Naive thymus-derived CD8-positive, alpha-beta T cell (primary cell): ENCODE measurements at regions not wholly inside any gene's neighbourhood (a gene's known extent, or its start where the extent isn't known, plus 50 kb on each side); places are given as distances from the start of the nearest gene placed in this dataset.

Source experiments
- ATAC-seq, 2 donors: fragments of 150-1000 bp; cut with Tn5 transposase in 1 of 2; sonication (Bioruptor Pico), chemical (Tn5 transposase) in 1 of 2; 1 replicate in 1 of 2; 2 replicates in 1 of 2; pipeline ENCODE4 v1.10.0; 2021; ENCODE audit warnings: mild to moderate bottlenecking in 2 of 2, moderate library complexity in 2 of 2
- POLR2A ChIA-PET: fragments of 350-600 bp; sonication (Branson Sonifier 250); formaldehyde crosslinking; loops from one replicate; lab custom pipeline; 2021; ENCODE audit warnings: antibody characterized with exemption; lab: Charles Lee
- DNase-seq, 10 donors: peaks; one replicate each; pipeline versions ENCODE4 v3.0.0 to v3.0.0-alpha.2; 2020 to 2022
- H3K27ac Mint-ChIP-seq, 10 donors: one replicate each; pipeline ENCODE4 v1.8.0; 2020 to 2022; ENCODE audit warnings: mild to moderate bottlenecking in 10 of 10, mixed read lengths in 10 of 10, moderate library complexity in 4 of 10, inconsistent platforms in 1 of 10
- H3K27me3 Mint-ChIP-seq, 5 donors: one replicate each; pipeline ENCODE4 v1.8.0; 2021 to 2022; ENCODE audit warnings: mixed read lengths in 5 of 5
- H3K36me3 Mint-ChIP-seq, 3 donors: one replicate each; pipeline ENCODE4 v1.8.0; 2020 to 2022; ENCODE audit warnings: mixed read lengths in 3 of 3, mild to moderate bottlenecking in 2 of 3, inconsistent platforms in 1 of 3
- H3K4me1 Mint-ChIP-seq, 4 donors: one replicate each; pipeline ENCODE4 v1.8.0; 2021 to 2022; ENCODE audit warnings: mixed read lengths in 4 of 4
- H3K4me3 Mint-ChIP-seq, 10 donors: one replicate each; pipeline ENCODE4 v1.8.0; 2020 to 2022; ENCODE audit warnings: mild to moderate bottlenecking in 10 of 10, mixed read lengths in 10 of 10, moderate library complexity in 6 of 10, inconsistent platforms in 1 of 10
- H3K9me3 Mint-ChIP-seq, 9 donors: one replicate each; pipeline ENCODE4 v1.8.0; 2020 to 2022; ENCODE audit warnings: mixed read lengths in 9 of 9, mild to moderate bottlenecking in 3 of 9, inconsistent platforms in 1 of 9, moderate library complexity in 1 of 9

GRCh38 chr5:44603496-44604272 is 205.1 kb upstream of the MRPS30 start:
- Mint-ChIP-seq H3K9me3 (peaks cover 0 to 27% (median 9%) of the 10 kb centered on the region in 9 donors), H3K27ac (no peak overlapping the region), H3K4me1 (no peaks in the 10 kb centered on the region), H3K36me3 (no peaks in the 10 kb centered on the region), H3K4me3 (no peak overlapping the region), H3K27me3 (no peaks in the 10 kb centered on the region)
- ATAC-seq (no peak), DNase-seq (no peak)
- POLR2A ChIA-PET = no interaction called here

DNA sequence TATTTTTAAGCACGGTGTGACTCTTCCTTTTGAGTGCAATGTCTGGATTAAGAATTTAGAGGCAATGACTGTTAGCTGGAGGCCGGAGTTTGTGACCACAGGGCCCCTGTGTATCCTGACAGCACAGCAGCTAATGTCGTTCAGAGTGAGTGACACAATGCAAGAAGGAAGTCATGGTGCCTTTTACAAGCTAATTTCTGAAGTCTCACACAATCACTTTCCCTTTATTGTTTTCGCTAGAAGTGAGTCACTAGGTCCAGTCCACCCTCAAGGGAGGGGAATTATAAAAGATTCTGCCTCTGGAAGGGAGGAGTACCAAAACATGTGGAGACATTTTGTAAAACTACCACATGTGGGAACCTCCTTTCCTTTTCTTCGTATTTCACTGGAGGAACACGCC is 185.5 kb upstream of the FGF10 start:
- no peak overlapping the region for H3K4me3 Mint-ChIP-seq
- DNase-seq = no peak
- peaks cover 0 to 2% (median 0%) of the 10 kb centered on the region in 3 donors for H3K36me3 Mint-ChIP-seq
- H3K27ac Mint-ChIP-seq = no peak overlapping the region
- H3K4me1 Mint-ChIP-seq = peaks cover 0 to 1% (median 0%) of the 10 kb centered on the region in 4 donors
- peaks cover 0 to 29% (median 12%) of the 10 kb centered on the region in 9 donors for H3K9me3 Mint-ChIP-seq
- no peaks in the 10 kb centered on the region for H3K27me3 Mint-ChIP-seq
- POLR2A ChIA-PET = no interaction called here
- ATAC-seq = no peak

GRCh38 chr5:44568519-44568918 is 179.3 kb upstream of the FGF10 start:
- Mint-ChIP-seq H3K27ac (no peak overlapping the region), H3K4me3 (no peak overlapping the region), H3K36me3 (no peaks in the 10 kb centered on the region), H3K4me1 (no peaks in the 10 kb centered on the region), H3K27me3 (peaks cover 0 to 1% (median 0%) of the 10 kb centered on the region in 5 donors), H3K9me3 (peaks cover 0 to 29% (median 6%) of the 10 kb centered on the region in 9 donors)
- no peak for DNase-seq
- POLR2A ChIA-PET = no interaction called here
- ATAC-seq = no peak

DNA sequence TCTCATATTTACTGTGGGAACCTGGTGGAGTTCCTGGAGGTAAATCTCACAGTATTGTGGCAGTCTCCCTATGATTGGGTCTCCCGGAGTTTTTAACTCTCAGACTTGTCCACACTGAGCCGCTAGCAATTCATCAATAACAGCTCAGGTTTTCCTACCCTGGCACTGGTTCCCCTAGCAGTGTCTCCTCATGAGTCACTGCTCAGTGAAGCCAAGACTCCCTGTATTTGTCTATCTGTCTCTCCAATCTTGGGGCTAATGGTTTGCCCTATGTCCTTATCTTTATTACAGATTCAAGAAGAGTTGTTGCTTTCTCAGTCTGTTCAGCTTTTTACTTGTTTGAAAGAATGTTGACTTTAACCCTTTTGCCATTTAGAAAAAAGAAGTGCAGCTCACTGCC is 176.7 kb upstream of the FGF10 start:
- ATAC-seq (no peak), DNase-seq (no peak)
- no peak overlapping the region for H3K27ac Mint-ChIP-seq
- no peaks in the 10 kb centered on the region for H3K36me3 Mint-ChIP-seq
- H3K9me3 Mint-ChIP-seq = peaks cover 0 to 19% (median 4%) of the 10 kb centered on the region in 9 donors
- H3K4me3 Mint-ChIP-seq = no peak overlapping the region
- POLR2A ChIA-PET = no interaction called here
- H3K4me1 Mint-ChIP-seq = no peaks in the 10 kb centered on the region
- peaks cover 0 to 1% (median 0%) of the 10 kb centered on the region in 5 donors for H3K27me3 Mint-ChIP-seq

DNA sequence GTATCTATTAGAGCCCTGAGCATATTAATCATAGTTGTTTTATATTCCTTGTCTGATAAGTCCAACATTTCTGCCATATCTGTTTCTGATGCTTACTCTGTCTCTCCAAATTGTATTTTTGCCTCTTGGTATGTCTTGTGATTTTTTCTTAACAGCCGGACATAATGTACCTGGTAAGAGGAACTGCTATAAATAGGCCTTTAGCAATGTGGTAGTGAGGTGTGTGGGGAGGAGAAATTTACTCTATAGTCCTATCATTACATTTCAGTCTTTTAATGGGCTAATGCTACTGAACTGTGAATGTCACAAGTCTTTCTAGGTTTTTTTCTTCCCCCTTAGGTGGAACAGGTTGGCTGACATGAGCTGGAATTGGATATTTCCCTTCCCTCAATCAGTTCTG is 176.1 kb upstream of the FGF10 start:
- ATAC-seq (no peak), DNase-seq (no peak)
- peaks cover 0 to 1% (median 0%) of the 10 kb centered on the region in 5 donors for H3K27me3 Mint-ChIP-seq
- H3K27ac Mint-ChIP-seq = no peak overlapping the region
- POLR2A ChIA-PET = no interaction called here
- H3K36me3 Mint-ChIP-seq = no peaks in the 10 kb centered on the region
- H3K9me3 Mint-ChIP-seq = peaks cover 0 to 19% (median 5%) of the 10 kb centered on the region in 9 donors
- H3K4me3 Mint-ChIP-seq = no peak overlapping the region
- no peaks in the 10 kb centered on the region for H3K4me1 Mint-ChIP-seq

- peaks cover 0 to 4% (median 0%) of the 10 kb centered on the region in 9 donors for H3K9me3 Mint-ChIP-seq
- no peak overlapping the region for H3K4me3 Mint-ChIP-seq
- DNase-seq (no peak), ATAC-seq (no peak)
- H3K27me3 Mint-ChIP-seq = no peaks in the 10 kb centered on the region
- POLR2A ChIA-PET = no interaction called here
- no peaks in the 10 kb centered on the region for H3K4me1 Mint-ChIP-seq
- no peak overlapping the region for H3K27ac Mint-ChIP-seq
- no peaks in the 10 kb centered on the region for H3K36me3 Mint-ChIP-seq
These were observed 157.1 kb upstream of the FGF10 start for GRCh38 chr5:44546286-44546685.

DNA sequence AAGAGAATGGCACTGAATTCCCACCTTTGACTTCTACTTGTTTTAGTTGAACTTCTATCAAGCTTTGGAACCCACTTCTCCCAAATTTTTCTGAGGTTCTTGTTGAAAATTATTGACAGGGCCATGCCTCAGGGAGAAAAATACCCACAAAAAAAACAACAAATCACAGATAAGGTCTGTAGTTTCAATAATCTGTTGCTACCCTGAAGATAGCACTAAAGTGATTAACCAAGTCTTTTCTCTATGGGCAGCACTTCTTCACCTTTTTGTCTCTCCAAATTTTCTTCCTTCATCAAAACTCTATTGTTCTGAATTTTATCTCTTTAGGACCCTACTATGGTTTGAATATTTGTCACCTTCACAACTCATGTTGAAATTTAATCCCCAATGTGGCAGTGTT is 154.3 kb upstream of the FGF10 start:
- no peaks in the 10 kb centered on the region for H3K4me1 Mint-ChIP-seq
- no peaks in the 10 kb centered on the region for H3K27me3 Mint-ChIP-seq
- no peak overlapping the region for H3K4me3 Mint-ChIP-seq
- POLR2A ChIA-PET = no interaction called here
- ATAC-seq (no peak), DNase-seq (no peak)
- H3K9me3 Mint-ChIP-seq = peaks cover 0 to 5% (median 0%) of the 10 kb centered on the region in 9 donors
- no peaks in the 10 kb centered on the region for H3K36me3 Mint-ChIP-seq
- H3K27ac Mint-ChIP-seq = no peak overlapping the region

- no peak for ATAC-seq
- Mint-ChIP-seq H3K4me3 (no peak overlapping the region), H3K9me3 (peaks cover 0 to 5% (median 0%) of the 10 kb centered on the region in 9 donors), H3K36me3 (no peaks in the 10 kb centered on the region), H3K4me1 (no peaks in the 10 kb centered on the region), H3K27ac (no peak overlapping the region), H3K27me3 (no peaks in the 10 kb centered on the region)
- POLR2A ChIA-PET = no interaction called here
- no peak for DNase-seq
These were observed 153.2 kb upstream of the FGF10 start for GRCh38 chr5:44542470-44542869.

DNA sequence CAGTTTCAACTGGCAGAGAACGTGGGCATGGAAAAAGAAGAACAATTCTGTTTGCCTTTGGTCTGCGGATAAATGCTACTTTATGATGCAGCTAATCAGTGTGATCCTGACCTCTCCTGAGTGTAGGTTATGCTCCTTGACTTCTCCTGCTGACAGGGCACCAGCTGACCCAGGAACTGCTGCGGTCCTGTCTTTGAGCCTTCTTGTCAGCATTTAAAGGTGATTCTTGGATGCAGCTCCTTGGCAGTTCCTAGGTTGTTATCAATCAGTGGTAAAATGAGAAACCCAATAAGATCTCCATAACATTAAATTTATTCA is 150.3 kb upstream of the FGF10 start:
- no peak for DNase-seq
- Mint-ChIP-seq H3K36me3 (no peaks in the 10 kb centered on the region), H3K4me1 (no peaks in the 10 kb centered on the region), H3K27me3 (no peaks in the 10 kb centered on the region), H3K27ac (no peak overlapping the region), H3K4me3 (no peak overlapping the region), H3K9me3 (peaks cover 0 to 4% (median 0%) of the 10 kb centered on the region in 9 donors)
- POLR2A ChIA-PET = no interaction called here
- no peak for ATAC-seq

DNA sequence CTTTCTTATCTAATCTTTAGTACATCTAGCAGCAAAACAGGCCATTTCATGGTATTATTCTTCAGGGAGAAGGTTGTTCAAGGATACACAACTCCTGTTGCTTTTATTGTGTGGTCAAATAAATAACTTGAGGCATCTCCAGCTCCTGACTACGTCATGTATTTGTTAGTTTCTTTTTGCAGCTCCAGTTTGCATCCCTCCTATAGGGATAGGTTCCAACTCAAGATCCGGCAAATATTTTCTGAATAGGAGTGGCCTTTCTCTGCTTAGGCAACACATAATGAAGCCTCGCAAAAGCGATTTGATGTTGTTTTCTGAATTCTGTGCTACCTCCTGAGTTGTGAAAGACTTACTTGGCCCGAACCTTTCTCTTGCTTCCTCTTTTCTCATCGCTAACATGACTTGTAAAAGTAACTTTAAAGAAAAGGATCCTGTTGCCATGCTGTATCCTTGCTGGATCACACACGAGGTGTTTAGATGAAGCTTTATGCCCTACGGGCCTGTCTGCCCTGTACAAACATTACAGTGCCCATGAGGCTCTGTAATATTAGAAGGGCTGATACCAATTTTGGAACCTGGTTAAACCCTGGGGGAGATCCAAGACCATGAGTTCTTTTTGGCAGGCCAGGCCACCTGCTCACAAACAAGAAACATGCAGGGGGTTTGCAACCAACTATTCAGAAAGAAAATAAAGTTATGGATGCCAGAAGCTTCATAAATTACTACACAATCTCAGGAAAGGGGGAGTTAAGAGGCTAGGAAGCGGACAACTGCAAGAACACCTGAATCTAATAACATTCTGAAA is 149.8 kb upstream of the FGF10 start:
- H3K36me3 Mint-ChIP-seq = no peaks in the 10 kb centered on the region
- DNase-seq (no peak), ATAC-seq (no peak)
- H3K27ac Mint-ChIP-seq = no peak overlapping the region
- H3K4me1 Mint-ChIP-seq = no peaks in the 10 kb centered on the region
- H3K27me3 Mint-ChIP-seq = no peaks in the 10 kb centered on the region
- POLR2A ChIA-PET = no interaction called here
- H3K9me3 Mint-ChIP-seq = peaks cover 0 to 4% (median 0%) of the 10 kb centered on the region in 9 donors
- H3K4me3 Mint-ChIP-seq = no peak overlapping the region

- Mint-ChIP-seq H3K27ac (no peak overlapping the region), H3K27me3 (no peaks in the 10 kb centered on the region), H3K36me3 (no peaks in the 10 kb centered on the region), H3K4me3 (no peak overlapping the region), H3K4me1 (no peaks in the 10 kb centered on the region), H3K9me3 (peaks cover 0 to 9% (median 1%) of the 10 kb centered on the region in 9 donors)
- ATAC-seq (no peak), DNase-seq (no peak)
- POLR2A ChIA-PET = no interaction called here
These were observed 147.5 kb upstream of the FGF10 start for GRCh38 chr5:44536650-44537260.

DNA sequence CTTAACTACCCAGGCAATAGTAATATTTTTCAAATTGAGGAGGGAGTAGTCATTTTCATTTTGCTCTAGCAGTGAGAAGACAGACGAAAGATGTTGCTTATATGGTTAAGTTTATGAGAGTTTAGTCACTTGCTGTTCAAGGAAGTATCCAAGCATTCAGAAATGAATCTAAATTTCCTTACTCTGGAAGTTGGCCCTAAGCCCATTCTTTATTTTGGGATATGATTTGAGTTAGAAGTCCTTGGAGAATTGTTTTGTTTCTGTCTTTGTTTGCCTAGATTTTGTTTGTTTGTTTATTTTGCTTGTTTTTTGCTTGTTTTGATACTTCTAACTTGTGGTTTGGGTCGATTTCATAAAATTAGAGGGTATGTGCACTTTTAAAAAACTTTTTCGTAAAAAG is 146.4 kb upstream of the FGF10 start:
- H3K4me1 Mint-ChIP-seq = no peaks in the 10 kb centered on the region
- POLR2A ChIA-PET = no interaction called here
- DNase-seq = no peak
- peaks cover 0 to 19% (median 2%) of the 10 kb centered on the region in 9 donors for H3K9me3 Mint-ChIP-seq
- H3K4me3 Mint-ChIP-seq = no peak overlapping the region
- no peak for ATAC-seq
- H3K27me3 Mint-ChIP-seq = no peaks in the 10 kb centered on the region
- H3K27ac Mint-ChIP-seq = no peak overlapping the region
- no peaks in the 10 kb centered on the region for H3K36me3 Mint-ChIP-seq

- no peaks in the 10 kb centered on the region for H3K27me3 Mint-ChIP-seq
- no peak for DNase-seq
- peaks cover 0 to 24% (median 2%) of the 10 kb centered on the region in 9 donors for H3K9me3 Mint-ChIP-seq
- no peak overlapping the region for H3K27ac Mint-ChIP-seq
- no peaks in the 10 kb centered on the region for H3K4me1 Mint-ChIP-seq
- POLR2A ChIA-PET = no interaction called here
- no peaks in the 10 kb centered on the region for H3K36me3 Mint-ChIP-seq
- H3K4me3 Mint-ChIP-seq = no peak overlapping the region
- ATAC-seq = no peak
These were observed 143.8 kb upstream of the FGF10 start for GRCh38 chr5:44532981-44533380.
